GM12875 (cell line): ENCODE measurements at regions not wholly inside any gene's neighbourhood (a gene's known extent, or its start where the extent isn't known, plus 50 kb on each side); places are given as distances from the start of the nearest gene placed in this dataset.

Source experiments
- H3K4me3 ChIP-seq: one replicate; pipeline ENCODE4 v1.5.1; 2011; ENCODE audit warnings: low read depth, low read length, control low read depth
- TF ChIP-seq, protein P1 (sequence below): IDR thresholded peaks from 2 replicates; pipeline ENCODE4 v1.5.1; 2011; ENCODE audit warnings: low read depth, mild to moderate bottlenecking, control low read depth, inconsistent platforms, low read length, moderate library complexity, borderline replicate concordance; ENCODE audit not compliant: insufficient read depth

DNA sequence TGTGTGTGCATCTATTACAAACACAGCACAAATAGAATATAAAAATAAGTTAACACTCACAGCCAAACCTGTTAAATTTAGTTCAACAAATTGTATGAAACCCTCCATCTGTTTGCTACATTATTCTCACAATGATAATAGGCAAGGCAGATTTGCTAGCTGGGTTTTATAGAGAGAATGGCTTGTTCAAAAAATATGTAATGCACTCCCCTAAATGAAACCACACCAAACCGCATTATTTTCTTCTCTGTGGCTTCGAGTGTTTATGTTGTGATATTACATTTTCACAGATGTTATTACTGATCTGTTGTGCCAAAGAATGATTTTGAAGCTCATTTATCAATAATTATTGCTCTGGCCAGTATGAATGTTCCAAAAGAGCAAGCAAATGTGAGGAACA, 92.9 kb downstream of the SPATA31D1 start:
- H3K4me3 ChIP-seq: no peak overlapping the region
- TF ChIP-seq, protein P1, sequence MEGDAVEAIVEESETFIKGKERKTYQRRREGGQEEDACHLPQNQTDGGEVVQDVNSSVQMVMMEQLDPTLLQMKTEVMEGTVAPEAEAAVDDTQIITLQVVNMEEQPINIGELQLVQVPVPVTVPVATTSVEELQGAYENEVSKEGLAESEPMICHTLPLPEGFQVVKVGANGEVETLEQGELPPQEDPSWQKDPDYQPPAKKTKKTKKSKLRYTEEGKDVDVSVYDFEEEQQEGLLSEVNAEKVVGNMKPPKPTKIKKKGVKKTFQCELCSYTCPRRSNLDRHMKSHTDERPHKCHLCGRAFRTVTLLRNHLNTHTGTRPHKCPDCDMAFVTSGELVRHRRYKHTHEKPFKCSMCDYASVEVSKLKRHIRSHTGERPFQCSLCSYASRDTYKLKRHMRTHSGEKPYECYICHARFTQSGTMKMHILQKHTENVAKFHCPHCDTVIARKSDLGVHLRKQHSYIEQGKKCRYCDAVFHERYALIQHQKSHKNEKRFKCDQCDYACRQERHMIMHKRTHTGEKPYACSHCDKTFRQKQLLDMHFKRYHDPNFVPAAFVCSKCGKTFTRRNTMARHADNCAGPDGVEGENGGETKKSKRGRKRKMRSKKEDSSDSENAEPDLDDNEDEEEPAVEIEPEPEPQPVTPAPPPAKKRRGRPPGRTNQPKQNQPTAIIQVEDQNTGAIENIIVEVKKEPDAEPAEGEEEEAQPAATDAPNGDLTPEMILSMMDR: no peak

DNA sequence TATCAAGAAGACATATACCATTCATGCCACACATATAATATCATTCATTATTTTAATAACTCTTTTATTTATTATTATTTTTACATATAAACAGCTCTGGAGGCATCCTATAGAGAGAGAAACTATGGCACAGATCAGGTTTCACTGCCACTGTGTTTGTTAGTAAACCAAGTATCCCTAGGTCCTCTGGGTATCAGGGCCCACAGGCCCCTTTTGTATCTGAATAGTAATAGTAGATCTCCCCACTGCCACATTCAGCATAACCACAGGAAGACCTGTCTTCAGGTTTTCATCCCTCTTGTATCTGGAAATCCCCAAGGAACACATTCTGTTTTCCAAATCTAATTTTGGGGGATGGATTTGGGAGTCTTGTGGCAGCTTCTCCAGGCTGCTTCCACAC, 94.0 kb downstream of the SPATA31D1 start:
- no peak overlapping the region for H3K4me3 ChIP-seq
- TF ChIP-seq, protein P1: no peak

DNA sequence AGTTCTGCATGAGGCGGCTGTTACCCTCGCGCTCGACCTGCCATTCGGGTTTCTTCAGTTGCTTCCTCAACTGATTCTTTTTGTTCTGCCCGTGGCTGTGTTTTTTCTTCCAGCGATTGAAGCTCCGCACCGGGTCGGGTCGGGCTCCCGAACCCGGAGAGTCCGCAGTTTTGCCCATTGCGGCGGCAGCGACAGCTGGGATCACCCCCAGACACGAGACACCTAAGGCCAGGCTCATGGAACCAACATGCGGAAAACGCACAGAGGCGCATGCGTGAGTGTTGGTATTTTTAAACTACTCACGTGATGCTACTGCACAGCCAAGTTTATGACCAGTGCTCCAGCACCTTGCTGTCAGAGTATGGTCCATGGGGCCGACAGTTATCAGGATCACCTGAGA, 100.0 kb downstream of the SPATA31D1 start:
- no peak overlapping the region for H3K4me3 ChIP-seq

GRCh38 chr9:82090046-82090445, 101.5 kb downstream of the SPATA31D1 start:
- TF ChIP-seq, protein P1: no peak
- H3K4me3 ChIP-seq: no peak overlapping the region

More for the DNA sequence above, 100.0 kb downstream of the SPATA31D1 start:
- TF ChIP-seq, protein P1: no peak

GRCh38 chr9:82091100-82091499, 102.5 kb downstream of the SPATA31D1 start:
- TF ChIP-seq, protein P1: no peak
- H3K4me3 ChIP-seq: no peak overlapping the region

DNA sequence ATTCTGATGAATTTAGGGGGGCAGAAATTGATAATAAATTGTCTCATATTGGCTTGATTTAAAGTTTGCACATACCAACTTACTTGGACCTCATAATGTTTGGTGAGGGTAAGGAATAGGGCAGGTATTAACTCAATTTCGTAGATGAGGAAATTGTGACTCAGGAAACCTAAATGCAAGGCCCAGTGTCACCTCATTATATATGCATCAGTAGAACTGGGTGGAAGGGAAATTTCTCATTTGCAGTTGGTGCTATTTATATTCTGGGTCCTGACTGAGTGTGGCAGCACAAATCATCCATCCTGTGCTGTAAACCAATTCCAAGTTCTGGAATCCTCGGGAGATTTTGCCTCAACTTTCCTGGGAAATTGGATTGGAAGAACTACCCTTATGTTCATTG, 103.0 kb downstream of the SPATA31D1 start:
- TF ChIP-seq, protein P1: no peak

GRCh38 chr9:82101475-82101874, 112.9 kb downstream of the SPATA31D1 start:
- H3K4me3 ChIP-seq: no peak overlapping the region
- TF ChIP-seq, protein P1: no peak

More for the DNA sequence above, 103.0 kb downstream of the SPATA31D1 start:
- no peak overlapping the region for H3K4me3 ChIP-seq
